H1 (cell line): ENCODE measurements at regions not wholly inside any gene's neighbourhood (a gene's known extent, or its start where the extent isn't known, plus 50 kb on each side); places are given as distances from the start of the nearest gene placed in this dataset.

Experiments
- CTCF ChIA-PET: fragments of 300-600 bp; sonication (Branson Sonifier 250); formaldehyde crosslinking; loops from one replicate; lab custom pipeline; 2021; ENCODE audit not compliant: partially characterized antibody; lab: Charles Lee
- POLR2A ChIA-PET: fragments of 300-600 bp; sonication (Branson Sonifier 250); formaldehyde crosslinking; loops from one replicate; lab custom pipeline; 2021; ENCODE audit warnings: inconsistent platforms; ENCODE audit not compliant: partially characterized antibody; lab: Charles Lee
- DNase-seq, 2 experiments: peaks; one replicate each; pipeline versions ENCODE4 v3.0.0 to v3.0.0-alpha.2; 2010 to 2022; ENCODE audit warnings: low spot score in 2 of 2, low read depth in 1 of 2, mixed read lengths in 1 of 2
- FAIRE-seq: peaks from 2 replicates; lab custom pipeline; 2011; peaks lifted over from hg19 to GRCh38; lab: Jason Lieb, UNC
- H2AFZ ChIP-seq: 2 replicates; pipeline ENCODE4 v1.8.1; 2012; ENCODE audit warnings: low read length, inconsistent platforms
- H2AK5ac ChIP-seq: 2 replicates; pipeline ENCODE4 v1.6.1; 2013; ENCODE audit warnings: low read depth, low read length
- H2BK120ac ChIP-seq: replicated peaks from 2 replicates; pipeline ENCODE3; 2013; ENCODE audit warnings: low read depth, low read length, inconsistent platforms
- H2BK12ac ChIP-seq: 2 replicates; pipeline ENCODE4 v1.6.1; 2013; ENCODE audit warnings: low read depth, low read length
- H2BK15ac ChIP-seq: 2 replicates; pipeline ENCODE4 v1.6.1; 2013; ENCODE audit warnings: low read length
- H2BK20ac ChIP-seq: 2 replicates; pipeline ENCODE4 v1.6.1; 2013; ENCODE audit warnings: low read length
- H2BK5ac ChIP-seq: 2 replicates; pipeline ENCODE4 v1.6.1; 2013; ENCODE audit warnings: low read depth, low read length
- H3K14ac ChIP-seq: 2 replicates; pipeline ENCODE4 v1.6.1; 2013; ENCODE audit warnings: inconsistent platforms; ENCODE audit not compliant: insufficient read length
- H3K18ac ChIP-seq: 2 replicates; pipeline ENCODE4 v1.6.1; 2013; ENCODE audit warnings: low read length; ENCODE audit errors: extremely low read depth
- H3K23ac ChIP-seq: 2 replicates; pipeline ENCODE4 v1.6.1; 2013; ENCODE audit warnings: inconsistent platforms; ENCODE audit not compliant: insufficient read length
- H3K23me2 ChIP-seq: 2 replicates; pipeline ENCODE4 v1.6.1; 2013; ENCODE audit warnings: low read depth, low read length
- H3K27ac ChIP-seq: 2 replicates; pipeline ENCODE4 v1.6.1; 2011; ENCODE audit warnings: low read depth, low read length, inconsistent platforms
- H3K27me3 ChIP-seq, 4 experiments: replicated peaks in 1 of 4; 1 replicate in 1 of 4; 2 replicates in 3 of 4; pipeline versions ENCODE4 v1.6.1 to v1.8.1; 2011 to 2013; ENCODE audit warnings: low read length in 3 of 4, mild to moderate bottlenecking in 3 of 4, inconsistent platforms in 2 of 4, mixed read lengths in 2 of 4, moderate library complexity in 1 of 4; ENCODE audit not compliant: control insufficient read depth in 3 of 4, insufficient read depth in 3 of 4; ENCODE audit errors: extremely low read depth in 1 of 4
- H3K36me3 ChIP-seq, 4 experiments: 2 replicates each; pipeline versions ENCODE4 v1.6.1 to v1.8.1; 2011 to 2013; ENCODE audit warnings: mild to moderate bottlenecking in 4 of 4, low read length in 3 of 4, moderate library complexity in 2 of 4, control low read depth in 1 of 4, inconsistent platforms in 1 of 4; ENCODE audit not compliant: insufficient read depth in 4 of 4, control insufficient read depth in 2 of 4
- H3K4ac ChIP-seq: replicated peaks from 2 replicates; pipeline ENCODE3; 2013; ENCODE audit warnings: low read length, low read depth, mixed read lengths, inconsistent platforms; ENCODE audit not compliant: insufficient read length
- H3K4me1 ChIP-seq, 4 experiments: replicated peaks in 1 of 4; 1 replicate in 1 of 4; 2 replicates in 3 of 4; pipeline versions ENCODE4 v1.6.1 to v1.8.1; 2011 to 2013; ENCODE audit warnings: low read length in 3 of 4, inconsistent platforms in 2 of 4, mixed read lengths in 1 of 4; ENCODE audit not compliant: insufficient read depth in 4 of 4, control insufficient read depth in 3 of 4
- H3K4me2 ChIP-seq, 2 experiments: 2 replicates each; pipeline versions ENCODE4 v1.6.1 to v1.8.1; 2011 to 2013; ENCODE audit warnings: low read depth in 2 of 2, low read length in 2 of 2, control low read depth in 1 of 2, inconsistent platforms in 1 of 2, mild to moderate bottlenecking in 1 of 2; ENCODE audit not compliant: insufficient read depth in 1 of 2
- H3K4me3 ChIP-seq, 4 experiments: fragments of 200-600, 300-600 bp in 1 of 4; sonication (generic), shearing (Covaris generic), sonication (Bioruptor Twin) in 1 of 4; 2 replicates each; pipeline versions ENCODE4 v1.5.1 to v1.8.1; 2011 to 2016; ENCODE audit warnings: low read length in 4 of 4, low read depth in 3 of 4, control low read depth in 2 of 4, inconsistent platforms in 2 of 4, mild to moderate bottlenecking in 2 of 4, mixed read lengths in 1 of 4, moderate library complexity in 1 of 4; ENCODE audit not compliant: insufficient read depth in 2 of 4; ENCODE audit errors: extremely low read depth in 1 of 4
- H3K56ac ChIP-seq: replicated peaks from 2 replicates; pipeline ENCODE3; 2013; ENCODE audit warnings: low read depth, mild to moderate bottlenecking, mixed read lengths, low read length, inconsistent platforms; ENCODE audit not compliant: insufficient read length
- H3K79me1 ChIP-seq: 2 replicates; pipeline ENCODE4 v1.6.1; 2013; ENCODE audit warnings: low read depth, low read length, control low read depth
- H3K79me2 ChIP-seq, 2 experiments: 2 replicates each; pipeline versions ENCODE4 v1.6.1 to v1.8.1; 2012 to 2013; ENCODE audit warnings: low read length in 2 of 2, mild to moderate bottlenecking in 2 of 2, inconsistent platforms in 1 of 2; ENCODE audit not compliant: insufficient read depth in 2 of 2, control insufficient read depth in 1 of 2
- H3K9ac ChIP-seq, 4 experiments: replicated peaks in 1 of 4; 1 replicate in 1 of 4; 2 replicates in 3 of 4; pipeline versions ENCODE4 v1.6.1 to v1.8.1; 2011 to 2013; ENCODE audit warnings: low read depth in 3 of 4, low read length in 3 of 4, control low read depth in 2 of 4, mild to moderate bottlenecking in 2 of 4, moderate library complexity in 2 of 4, inconsistent platforms in 1 of 4; ENCODE audit errors: extremely low read depth in 1 of 4
- H3K9me3 ChIP-seq, 2 experiments: 2 replicates each; pipeline versions ENCODE4 v1.6.1 to v1.8.1; 2012 to 2013; ENCODE audit warnings: mild to moderate bottlenecking in 2 of 2, moderate library complexity in 2 of 2, control low read depth in 1 of 2, inconsistent platforms in 1 of 2, low read depth in 1 of 2, low read length in 1 of 2, mixed read lengths in 1 of 2; ENCODE audit not compliant: insufficient read depth in 2 of 2
- H4K20me1 ChIP-seq, 2 experiments: replicated peaks in 1 of 2; 2 replicates each; pipeline versions ENCODE3 to v1.8.1; 2011 to 2013; ENCODE audit warnings: inconsistent platforms in 2 of 2, low read length in 2 of 2, mild to moderate bottlenecking in 1 of 2; ENCODE audit not compliant: insufficient read depth in 2 of 2, control insufficient read depth in 1 of 2
- H4K5ac ChIP-seq: 2 replicates; pipeline ENCODE4 v1.6.1; 2013; ENCODE audit warnings: low read length, low read depth, mixed read lengths, inconsistent platforms; ENCODE audit not compliant: insufficient read length
- H4K8ac ChIP-seq: 2 replicates; pipeline ENCODE4 v1.8.0; 2013; ENCODE audit warnings: mild to moderate bottlenecking, moderate library complexity, low read length, inconsistent platforms; ENCODE audit not compliant: insufficient read depth; ENCODE audit errors: extremely low read depth
- H4K91ac ChIP-seq: replicated peaks from 2 replicates; pipeline ENCODE3; 2013; ENCODE audit warnings: low read length, mixed read lengths, inconsistent platforms; ENCODE audit not compliant: insufficient read length
- CBX8 ChIP-seq: fragments of 300-800, 300-1000 bp; sonication (generic); IDR thresholded peaks from 2 replicates; pipeline ENCODE4 v1.7.1; 2016; ENCODE audit warnings: low read depth, low read length, borderline replicate concordance
- KDM1A ChIP-seq: fragments of 200-600, 300-600 bp; sonication (generic); IDR thresholded peaks from 2 replicates; pipeline ENCODE4 v1.7.1; 2016; ENCODE audit warnings: mild to moderate bottlenecking, low read length, borderline replicate concordance
- SIX5 ChIP-seq: IDR thresholded peaks from 2 replicates; pipeline ENCODE4 v1.6.1; 2011; ENCODE audit warnings: mild to moderate bottlenecking, low read depth, low read length
- ZNF274 ChIP-seq: IDR thresholded peaks from 2 replicates; pipeline ENCODE4 v1.7.0; 2012; ENCODE audit warnings: low read length, borderline replicate concordance; ENCODE audit errors: extremely low read depth
- WGBS, 2 experiments: shearing (Covaris generic) in 1 of 2; methylation state at CpG; one replicate each; pipeline versions ENCODE4 v1.1.6 to v1.1.7; 2013 to 2015; ENCODE audit warnings: low lambda C conversion rate in 2 of 2, mixed read lengths in 2 of 2, inconsistent platforms in 1 of 2, low coverage in 1 of 2, missing lambda C conversion rate in 1 of 2; ENCODE audit not compliant: insufficient replicate concordance in 2 of 2, insufficient coverage in 1 of 2, insufficient read length in 1 of 2; ENCODE audit errors: extremely low coverage in 1 of 2, missing lambda C conversion rate in 1 of 2; 5-methylcytosine and 5-hydroxymethylcytosine counted together

DNA sequence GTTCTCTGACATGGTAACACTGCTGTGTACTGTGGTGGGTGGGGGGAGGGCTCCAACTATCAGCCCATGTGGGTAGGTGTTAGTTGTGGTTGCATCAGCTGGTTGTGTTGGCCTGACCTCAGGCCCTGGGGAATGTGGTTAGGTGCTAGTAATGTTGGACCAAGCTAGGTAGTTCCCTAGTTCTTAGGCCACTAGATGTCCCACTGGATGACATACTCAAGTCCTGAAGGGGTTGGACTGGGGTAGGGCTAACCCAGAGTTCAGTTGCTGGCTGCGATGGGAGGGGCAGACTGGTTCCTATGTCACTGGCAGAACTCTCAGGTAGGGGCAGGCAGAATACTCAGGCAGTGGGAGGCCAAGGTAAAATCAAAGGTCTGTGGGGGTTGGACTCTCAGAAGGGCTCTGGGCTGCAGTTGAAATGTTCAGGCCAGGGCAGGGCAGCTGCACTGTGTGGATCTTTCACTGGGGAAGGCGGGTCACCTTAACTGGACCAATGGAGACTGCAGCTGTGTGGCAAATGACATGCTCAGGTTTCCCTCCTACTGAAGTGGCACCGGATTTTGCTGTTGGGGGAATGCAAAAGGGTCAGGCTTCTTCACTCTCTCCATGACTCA lies 870.7 kb downstream of the LRRIQ3 start:
- POLR2A ChIA-PET: no interaction called here
- WGBS, 2 experiments: 88% methylated on average over 3 of the region's 3 CpGs; no CpG with 5 or more reads in 1 of the 2 experiments
- Histone ChIP-seq H3K4ac (no peak overlapping the region), H3K23ac (no peak overlapping the region), H2BK12ac (no peak overlapping the region), H3K27me3 (no peaks in the 10 kb centered on the region; a peak in 1 of 7 replicates), H3K18ac (no peak overlapping the region), H2AK5ac (no peak overlapping the region), H4K5ac (no peak overlapping the region), H3K79me2 (no peaks in the 10 kb centered on the region), H3K79me1 (no peaks in the 10 kb centered on the region), H3K36me3 (no peaks in the 10 kb centered on the region), H3K4me2 (no peak overlapping the region), H3K14ac (no peak overlapping the region), H2BK15ac (no peak overlapping the region), H2AFZ (no peak overlapping the region), H3K4me1 (no peaks in the 10 kb centered on the region), H4K8ac (no peak overlapping the region), H2BK20ac (no peak overlapping the region), H2BK120ac (no peak overlapping the region), H3K9me3 (0 out of 4 replicates have a peak, but pooled peaks cover 0 to 3% of the 10 kb centered on the region in 2 experiments), H3K9ac (0 out of 7 replicates have a peak overlapping the region, but pooled peaks of 1 of the 4 experiments have one; percentile 0), H2BK5ac (no peak overlapping the region), H3K27ac (no peak overlapping the region), H3K23me2 (no peaks in the 10 kb centered on the region), H3K4me3 (no peak overlapping the region)
- DNase-seq (no peak), FAIRE-seq (no peak)
- CTCF ChIA-PET: interaction anchor here (0.6 to 1.6 kb wide), 2 partner anchors 14 to 49 kb away, joined by 3 read pairs; no protein-coding TSS in a partner anchor
- TF ChIP-seq SIX5: no peak
- no peak for TF ChIP-seq KDM1A
- no peak for TF ChIP-seq ZNF274
- no peak for TF ChIP-seq CBX8
- TF ChIP-seq, all 59 proteins: peak for 0
- Histone ChIP-seq H4K20me1 (no peaks in the 10 kb centered on the region), H4K91ac (no peak overlapping the region), H3K56ac (no peak overlapping the region)
